GM10266 (cell line): ENCODE measurements at regions not wholly inside any gene's neighbourhood (a gene's known extent, or its start where the extent isn't known, plus 50 kb on each side); places are given as distances from the start of the nearest gene placed in this dataset.

ENCODE experiments used
- DNase-seq: peaks from one replicate; pipeline ENCODE4 v3.0.0; 2012; ENCODE audit errors: extremely low spot score
- TF ChIP-seq, protein P1 (sequence below): IDR thresholded peaks from 2 replicates; pipeline ENCODE4 v1.5.1; 2012; ENCODE audit warnings: mild to moderate bottlenecking, low read depth; ENCODE audit not compliant: control insufficient read depth, insufficient read depth; ENCODE audit errors: missing control alignments

DNA sequence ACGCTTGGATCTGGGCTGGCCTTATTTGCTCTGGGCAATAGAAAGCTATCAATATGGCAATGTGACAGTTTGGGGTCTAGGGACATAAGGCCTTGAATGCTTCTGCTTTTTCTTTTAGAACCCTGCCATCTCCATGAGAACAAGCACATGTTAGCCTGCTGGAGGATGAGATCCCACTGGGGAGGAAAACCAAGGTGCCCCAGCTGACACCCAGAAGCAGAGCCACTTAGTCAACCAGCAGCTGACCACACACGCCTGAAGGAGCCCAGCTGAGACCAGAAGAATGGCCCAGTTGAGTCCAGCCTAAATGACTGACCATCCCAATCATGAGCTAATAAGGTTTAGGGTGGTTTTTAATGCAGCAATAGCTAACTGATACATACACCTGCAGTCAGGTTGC, 171.2 kb downstream of the AHSP start:
- DNase-seq: no peak
- TF ChIP-seq, protein P1, sequence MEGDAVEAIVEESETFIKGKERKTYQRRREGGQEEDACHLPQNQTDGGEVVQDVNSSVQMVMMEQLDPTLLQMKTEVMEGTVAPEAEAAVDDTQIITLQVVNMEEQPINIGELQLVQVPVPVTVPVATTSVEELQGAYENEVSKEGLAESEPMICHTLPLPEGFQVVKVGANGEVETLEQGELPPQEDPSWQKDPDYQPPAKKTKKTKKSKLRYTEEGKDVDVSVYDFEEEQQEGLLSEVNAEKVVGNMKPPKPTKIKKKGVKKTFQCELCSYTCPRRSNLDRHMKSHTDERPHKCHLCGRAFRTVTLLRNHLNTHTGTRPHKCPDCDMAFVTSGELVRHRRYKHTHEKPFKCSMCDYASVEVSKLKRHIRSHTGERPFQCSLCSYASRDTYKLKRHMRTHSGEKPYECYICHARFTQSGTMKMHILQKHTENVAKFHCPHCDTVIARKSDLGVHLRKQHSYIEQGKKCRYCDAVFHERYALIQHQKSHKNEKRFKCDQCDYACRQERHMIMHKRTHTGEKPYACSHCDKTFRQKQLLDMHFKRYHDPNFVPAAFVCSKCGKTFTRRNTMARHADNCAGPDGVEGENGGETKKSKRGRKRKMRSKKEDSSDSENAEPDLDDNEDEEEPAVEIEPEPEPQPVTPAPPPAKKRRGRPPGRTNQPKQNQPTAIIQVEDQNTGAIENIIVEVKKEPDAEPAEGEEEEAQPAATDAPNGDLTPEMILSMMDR: no peak

DNA sequence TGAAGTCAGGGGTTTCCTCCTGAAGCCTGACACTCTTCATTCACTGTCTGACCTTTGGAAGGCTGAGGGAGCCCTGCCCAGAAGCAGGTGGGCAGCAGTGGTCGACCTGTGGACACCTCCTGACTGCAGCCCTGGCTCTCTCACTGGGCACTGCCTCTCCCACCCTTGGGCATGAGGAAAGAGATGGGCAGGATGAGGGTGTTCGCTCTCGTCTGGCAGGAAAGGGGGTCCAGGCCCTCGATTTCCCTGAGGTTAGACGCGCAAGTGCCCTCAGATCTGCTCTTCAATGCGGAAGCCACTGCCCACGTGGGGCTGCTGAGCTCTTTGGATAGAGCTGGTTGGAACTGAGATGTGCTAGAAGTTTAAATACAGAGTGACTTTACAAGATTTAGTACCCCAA, 171.9 kb downstream of the AHSP start:
- no peak for DNase-seq
- TF ChIP-seq, protein P1: no peak

DNA sequence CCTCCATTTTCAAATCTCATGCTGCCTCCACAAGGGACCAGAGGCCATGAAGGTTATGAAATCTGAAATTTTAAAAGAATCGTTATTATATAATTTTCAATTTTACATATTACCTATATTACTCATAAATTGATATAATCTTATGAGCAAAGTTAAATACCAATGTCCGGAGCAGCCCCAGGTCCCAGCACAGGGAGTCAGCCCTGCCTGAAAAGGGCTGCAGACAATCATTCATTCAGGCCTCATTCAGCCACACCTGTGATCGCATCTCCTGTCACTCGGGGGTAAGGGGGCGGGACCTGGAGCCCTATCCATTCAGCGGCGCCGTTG, 172.5 kb downstream of the AHSP start:
- DNase-seq: peak; percentile 88
- TF ChIP-seq, protein P1: no peak

DNA sequence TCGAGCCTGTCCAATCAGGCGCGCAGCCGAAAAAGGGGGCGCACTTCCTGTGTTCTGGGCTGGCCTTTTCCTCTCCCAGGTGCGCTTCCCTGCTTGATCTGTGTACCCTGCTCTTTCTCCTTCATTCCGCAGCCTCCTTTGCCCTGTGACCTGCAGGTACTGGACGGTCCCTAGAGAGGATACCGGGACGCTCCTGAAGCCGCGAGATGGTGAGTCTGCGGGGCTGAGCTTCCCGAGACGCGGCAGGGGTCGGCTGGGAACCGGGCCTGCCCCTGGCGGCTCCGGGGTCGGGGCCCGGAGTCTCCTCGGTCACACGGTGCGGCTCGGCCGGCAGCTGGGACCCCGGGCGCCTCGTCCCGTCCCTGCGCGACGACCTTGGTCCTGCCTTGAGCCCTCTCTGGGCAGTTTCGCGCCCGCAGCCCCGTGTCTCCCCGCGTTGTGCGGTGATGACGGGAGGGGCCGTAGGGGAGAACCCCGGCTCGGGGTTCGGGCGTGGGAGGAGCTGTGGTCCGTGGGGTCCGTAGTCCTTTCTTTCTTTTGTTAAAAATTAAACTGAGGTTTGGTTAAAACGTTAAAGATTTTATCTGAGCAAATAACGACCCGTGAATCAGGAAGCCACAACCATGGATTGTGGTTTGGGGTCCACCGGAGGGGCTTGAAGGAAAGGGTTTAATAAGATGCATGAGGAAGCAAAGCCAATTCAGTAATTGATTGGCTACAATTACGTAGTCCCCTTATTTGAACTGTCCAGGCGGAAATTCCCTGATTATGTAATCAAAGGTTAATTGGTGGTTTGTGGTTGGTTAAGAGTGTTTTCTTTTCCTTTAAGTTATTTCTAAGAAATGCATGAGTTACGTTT, 172.8 kb upstream of the ZNF267 start:
- peak; percentile 49 for DNase-seq
- TF ChIP-seq, protein P1: no peak

DNA sequence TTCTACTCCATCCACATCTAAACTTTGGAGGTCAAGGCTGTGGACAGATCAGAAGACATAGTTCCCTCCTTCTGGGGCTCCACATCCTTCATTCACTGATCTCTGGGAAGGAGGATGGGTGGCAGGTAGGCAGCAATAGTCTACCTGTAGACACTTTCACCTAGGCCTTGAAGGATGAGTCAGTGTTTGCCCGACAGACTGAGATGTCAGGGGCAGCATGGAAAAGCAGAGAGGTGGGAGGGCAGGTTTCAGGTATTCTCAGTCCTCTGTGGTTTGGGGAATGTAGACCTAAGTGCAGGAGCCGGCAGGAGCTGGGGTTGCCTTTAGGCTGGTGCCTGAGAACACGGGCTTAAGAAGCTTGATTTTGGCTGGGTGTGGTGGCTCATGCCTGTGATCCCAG, 171.9 kb upstream of the ZNF267 start:
- TF ChIP-seq, protein P1: no peak

DNA sequence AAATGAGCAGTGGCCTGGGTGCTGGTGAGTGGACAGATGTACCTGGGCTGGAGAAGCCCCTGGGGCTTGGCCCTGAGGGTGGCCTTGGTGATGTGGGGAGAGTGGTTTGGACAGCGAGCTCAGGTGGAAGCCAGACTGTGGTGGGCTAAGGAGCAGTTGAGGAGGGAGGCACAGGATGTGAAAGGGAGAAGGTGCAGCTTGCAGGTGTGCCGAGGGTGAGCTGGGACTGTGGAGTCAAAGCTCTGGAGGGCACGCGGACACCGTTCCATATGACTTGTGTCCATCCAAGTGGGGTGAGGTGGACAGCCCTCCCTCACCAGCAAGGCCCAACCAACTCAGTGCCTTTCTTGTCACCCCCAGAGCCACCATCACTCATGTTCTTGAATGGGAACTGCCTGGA, 170.8 kb upstream of the ZNF267 start:
- TF ChIP-seq, protein P1: no peak
- no peak for DNase-seq

More for the DNA sequence above, 171.9 kb upstream of the ZNF267 start:
- no peak for DNase-seq

DNA sequence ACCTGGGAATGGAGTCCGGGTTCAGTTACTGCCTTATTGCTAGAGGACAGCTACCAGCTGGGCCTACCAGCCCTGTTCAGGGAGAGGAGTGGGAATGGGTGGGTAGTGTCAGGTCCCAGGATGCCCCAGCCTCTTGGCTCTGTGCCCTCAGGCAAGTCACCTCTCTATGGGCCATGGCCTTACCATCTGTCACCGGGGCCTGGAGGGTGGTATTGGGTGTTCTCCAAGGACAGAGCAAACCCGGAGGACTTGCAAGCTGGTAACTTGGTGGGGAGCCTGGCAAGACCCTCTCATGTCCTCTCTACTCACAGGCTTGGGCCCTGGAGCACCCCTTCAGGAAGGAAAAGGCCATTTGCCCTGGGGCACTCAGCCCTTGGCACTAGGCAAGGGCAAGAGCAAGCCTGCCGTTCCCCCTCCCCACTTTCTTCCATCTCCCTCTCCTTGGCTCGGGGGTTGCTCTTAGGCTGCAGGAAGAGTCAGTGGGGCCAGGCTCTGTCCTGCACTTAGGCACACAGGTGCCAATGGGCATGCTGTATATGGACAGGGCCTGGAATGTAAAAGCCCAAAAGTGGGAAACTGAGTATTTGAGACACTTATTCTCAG, 170.0 kb upstream of the ZNF267 start:
- TF ChIP-seq, protein P1: no peak
- no peak for DNase-seq
